ENCODE measurements at regions not wholly inside any gene's neighbourhood (a gene's known extent, or its start where the extent isn't known, plus 50 kb on each side); places are given as distances from the start of the nearest gene placed in this dataset.

DNA sequence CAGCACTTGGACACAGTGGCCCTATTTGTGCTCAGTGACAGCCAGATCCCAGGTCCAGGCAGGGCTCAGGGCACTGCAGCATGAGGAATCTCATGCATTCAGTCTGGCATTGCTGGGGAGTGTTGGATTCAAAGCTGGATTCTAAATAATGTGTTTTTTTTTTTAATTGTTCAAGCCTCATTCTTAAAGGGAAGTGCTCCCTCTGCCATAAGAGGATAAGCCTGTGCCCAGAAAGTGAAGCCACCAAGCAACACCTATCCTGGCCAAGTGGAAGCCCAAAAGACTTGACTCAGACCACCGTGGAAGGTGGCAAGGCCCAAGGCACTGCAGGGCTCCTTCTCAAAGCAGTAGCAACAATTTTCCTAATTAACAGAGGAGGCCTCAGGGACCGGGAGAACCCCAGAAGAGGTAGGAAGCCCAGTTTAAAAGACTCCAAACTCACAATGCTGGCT is 135.6 kb downstream of the ACTL7B start:
- no peaks in the 10 kb centered on the region for H3K4me1 ChIP-seq (ENCODE audit: insufficient read depth, low read length)
- no peak overlapping the region for H2AK5ac ChIP-seq (ENCODE audit: insufficient read length, low read length)
- H2BK120ac ChIP-seq (ENCODE audit: low read depth, low read length, poor library complexity, severe bottlenecking) = no peak overlapping the region
- H4K91ac ChIP-seq (ENCODE audit: insufficient read length, low read depth, low read length) = no peak overlapping the region
- H2AFZ ChIP-seq (ENCODE audit: low read length) = no peak overlapping the region
- H3K9ac ChIP-seq (ENCODE audit: extremely low read depth, insufficient read length, low read length) = no peak overlapping the region
- H3K4me1 Mint-ChIP-seq = no peaks in the 10 kb centered on the region
- no peak overlapping the region for H3K27ac ChIP-seq (ENCODE audit: insufficient read length, low read depth, low read length)
- no peak overlapping the region for H2BK15ac ChIP-seq (ENCODE audit: low read depth, low read length)
- DNase-seq = no peak
- H3K36me3 Mint-ChIP-seq (ENCODE audit: insufficient read depth in 1 of 3, low read depth in 3 of 3) = no peaks in the 10 kb centered on the region
- no peaks in the 10 kb centered on the region for H3K79me2 ChIP-seq (ENCODE audit: insufficient read depth, low read length)
- no peak overlapping the region for H2BK20ac ChIP-seq (ENCODE audit: low read depth, low read length, poor library complexity, severe bottlenecking)
- no peak overlapping the region for H4K8ac ChIP-seq (replicated peaks; ENCODE audit: insufficient read length, low read depth, low read length)
- no peaks in the 10 kb centered on the region for H3K79me1 ChIP-seq (ENCODE audit: insufficient read depth, low read depth, low read length, poor library complexity, severe bottlenecking)
- H3K18ac ChIP-seq (ENCODE audit: insufficient read length, low read depth, low read length) = no peak overlapping the region
- H3T11ph ChIP-seq (ENCODE audit: low read length) = no peak overlapping the region
- WGBS (ENCODE audit: extremely low coverage, insufficient read length, low lambda C conversion rate) = no CpG with 5 or more reads among the region's 2 CpGs
- H3K23ac ChIP-seq (ENCODE audit: insufficient read length, low read depth, low read length) = no peak overlapping the region
- H3K27ac Mint-ChIP-seq = no peak overlapping the region; a peak in 1 of 7 replicates
- no peak overlapping the region for H3K14ac ChIP-seq (ENCODE audit: insufficient read depth, low read length)
- H2BK12ac ChIP-seq (ENCODE audit: insufficient read length, low read depth, low read length) = no peak overlapping the region
- H3K23me2 ChIP-seq (ENCODE audit: insufficient read length, low read depth, low read length, poor library complexity, severe bottlenecking) = no peaks in the 10 kb centered on the region
- H3K4me3 Mint-ChIP-seq = no peak overlapping the region
- no peak overlapping the region for H3K4ac ChIP-seq (ENCODE audit: low read depth, low read length)
- no peaks in the 10 kb centered on the region for H3K27me3 ChIP-seq (ENCODE audit: insufficient read depth, low read length)
- no peaks in the 10 kb centered on the region for H3K9me3 ChIP-seq (ENCODE audit: control insufficient read depth, low read depth, low read length)
- no peak overlapping the region for H2BK5ac ChIP-seq (ENCODE audit: insufficient read length, low read length)
- H3K9me3 Mint-ChIP-seq = peaks cover 0 to 2% of the 10 kb centered on the region in 2 experiments; a peak in 1 of 5 replicates
- no peak for TF ChIP-seq CTCF (conservative IDR thresholded peaks at IDR 0.05)
- H3K27me3 Mint-ChIP-seq (ENCODE audit: low read depth) = no peaks in the 10 kb centered on the region
- no peak overlapping the region for H3K4me2 ChIP-seq (ENCODE audit: insufficient read depth, insufficient read length, low read length)
- no peak overlapping the region for H4K5ac ChIP-seq (ENCODE audit: insufficient read length, low read depth, low read length)
- no peaks in the 10 kb centered on the region for H4K20me1 ChIP-seq (ENCODE audit: control insufficient read depth, insufficient read depth, insufficient read length)
- no peak overlapping the region for H3K56ac ChIP-seq (ENCODE audit: insufficient read length, low read depth, low read length)
